ENCODE measurements at regions not wholly inside any gene's neighbourhood (a gene's known extent, or its start where the extent isn't known, plus 50 kb on each side); places are given as distances from the start of the nearest gene placed in this dataset.

DNA sequence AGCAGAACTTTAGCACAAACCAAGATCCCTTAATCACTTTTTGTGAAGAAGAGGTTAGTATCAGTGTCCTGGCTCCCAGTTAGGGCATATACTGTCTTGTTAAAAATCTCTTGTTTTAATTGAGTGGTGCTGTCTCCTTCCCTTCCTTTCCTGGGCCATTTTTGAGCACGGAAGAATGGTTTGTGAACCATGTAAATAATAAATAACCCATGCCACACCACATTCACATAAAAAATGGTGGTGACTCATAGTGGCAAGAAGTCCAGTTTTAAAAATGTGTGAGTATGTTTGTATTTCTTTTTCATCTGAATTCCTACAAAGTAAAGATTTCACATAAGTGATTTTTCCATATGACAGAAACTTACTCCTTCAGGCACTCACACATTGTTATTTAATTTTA, 59.1 kb upstream of the SPRED1 start:
- TF ChIP-seq MXI1 (IDR thresholded peaks at IDR 0.05; ENCODE audit: low read depth, low read length) (no peak), SMC3 (IDR thresholded peaks at IDR 0.05; ENCODE audit: low read depth, low read length) (no peak), GABPA (IDR thresholded peaks at IDR 0.05; ENCODE audit: low read depth) (no peak), MEF2A (IDR thresholded peaks at IDR 0.05; ENCODE audit: borderline replicate concordance, low read depth) (no peak), RXRA (IDR thresholded peaks at IDR 0.05; ENCODE audit: borderline replicate concordance, low read depth) (no peak)
- TF ChIP-seq, protein P1, sequence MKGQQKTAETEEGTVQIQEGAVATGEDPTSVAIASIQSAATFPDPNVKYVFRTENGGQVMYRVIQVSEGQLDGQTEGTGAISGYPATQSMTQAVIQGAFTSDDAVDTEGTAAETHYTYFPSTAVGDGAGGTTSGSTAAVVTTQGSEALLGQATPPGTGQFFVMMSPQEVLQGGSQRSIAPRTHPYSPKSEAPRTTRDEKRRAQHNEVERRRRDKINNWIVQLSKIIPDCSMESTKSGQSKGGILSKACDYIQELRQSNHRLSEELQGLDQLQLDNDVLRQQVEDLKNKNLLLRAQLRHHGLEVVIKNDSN (IDR thresholded peaks at IDR 0.05; ENCODE audit: borderline replicate concordance, low read depth), result no peak
- Histone ChIP-seq H3K79me2 (ENCODE audit: insufficient read depth) (no peaks in the 10 kb centered on the region), H2AFZ (ENCODE audit: low read depth) (no peak overlapping the region), H3F3A (replicated peaks; ENCODE audit: insufficient read depth) (no peaks in the 10 kb centered on the region), H3K4me2 (no peak overlapping the region), H3K9me3 (no peaks in the 10 kb centered on the region), H3K36me3 (replicated peaks in 1 of 2; ENCODE audit: control insufficient read depth in 1 of 2, insufficient read depth in 2 of 2, low read length in 1 of 2) (no peaks in the 10 kb centered on the region), H3K4me1 (ENCODE audit: control insufficient read depth in 1 of 2, insufficient read depth in 2 of 2, low read depth in 1 of 2, low read length in 1 of 2) (no peaks in the 10 kb centered on the region; a peak in 1 of 4 replicates), H3K9ac (no peak overlapping the region), H3K27ac (ENCODE audit: low read depth in 2 of 2, low read length in 1 of 2) (no peak overlapping the region), H3K9me2 (no peaks in the 10 kb centered on the region), H3K4me3 (ENCODE audit: low read depth in 2 of 2, low read length in 1 of 2) (no peak overlapping the region), H4K20me1 (ENCODE audit: insufficient read depth) (no peaks in the 10 kb centered on the region), H3K27me3 (ENCODE audit: insufficient read depth) (no peaks in the 10 kb centered on the region)
- ChIA-PET POLR2A (no interaction called here), CTCF (no interaction called here)
- WGBS (ENCODE audit: low lambda C conversion rate), result 63% methylated on average over 1 of the region's 1 CpG
- no peak for DNase-seq

DNA sequence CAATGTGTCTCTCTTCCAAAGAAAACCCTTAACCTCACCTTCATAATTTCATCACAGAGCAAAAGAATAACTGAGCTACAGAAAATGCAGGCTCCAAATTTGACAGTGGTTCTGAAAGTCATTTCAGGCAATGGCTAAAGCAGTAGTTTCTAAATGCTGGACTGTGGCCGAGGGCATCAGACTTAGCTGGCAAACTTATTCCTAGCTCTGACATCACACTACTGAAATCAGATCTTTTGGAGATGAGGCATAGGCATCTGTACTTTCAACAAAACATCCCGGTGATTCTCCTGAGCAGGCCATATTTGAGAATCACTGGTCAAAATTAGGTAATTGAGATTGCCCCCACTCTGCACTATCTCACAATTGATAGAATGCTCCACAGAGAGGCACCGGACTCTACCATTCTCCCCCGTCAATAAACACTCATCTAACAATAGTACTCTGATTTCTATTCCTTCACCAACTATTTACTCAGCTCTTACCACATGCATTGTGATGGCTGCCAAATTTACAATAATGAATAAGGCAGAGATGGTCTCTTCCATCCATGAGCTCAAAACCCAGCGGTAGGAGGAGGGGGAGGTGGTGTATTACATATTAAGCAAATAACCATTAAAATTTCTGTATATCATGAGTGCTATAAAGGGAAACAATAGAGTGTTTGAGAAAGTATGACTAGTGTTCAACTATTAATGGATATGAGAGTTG, 57.3 kb upstream of the SPRED1 start:
- H3K9me3 ChIP-seq, result no peaks in the 10 kb centered on the region
- 81% methylated on average over 5 of the region's 5 CpGs for WGBS (ENCODE audit: low lambda C conversion rate)
- no peak overlapping the region for H3K4me2 ChIP-seq
- ChIA-PET CTCF (interaction anchor here (0.5 to 1.4 kb wide), 2 partner anchors 8 to 1561 kb away, joined by 3 read pairs; no protein-coding TSS in a partner anchor), POLR2A (no interaction called here)
- H3K36me3 ChIP-seq (replicated peaks in 1 of 2; ENCODE audit: control insufficient read depth in 1 of 2, insufficient read depth in 2 of 2, low read length in 1 of 2), result no peaks in the 10 kb centered on the region
- H4K20me1 ChIP-seq (ENCODE audit: insufficient read depth), result no peaks in the 10 kb centered on the region
- no peaks in the 10 kb centered on the region for H3K27me3 ChIP-seq (ENCODE audit: insufficient read depth)
- no peak for DNase-seq
- H3K9me2 ChIP-seq, result no peaks in the 10 kb centered on the region
- H2AFZ ChIP-seq (ENCODE audit: low read depth), result no peak overlapping the region
- no peak overlapping the region for H3K27ac ChIP-seq (ENCODE audit: low read depth in 2 of 2, low read length in 1 of 2)
- H3K9ac ChIP-seq, result no peak overlapping the region
- no peaks in the 10 kb centered on the region; a peak in 1 of 4 replicates for H3K4me1 ChIP-seq (ENCODE audit: control insufficient read depth in 1 of 2, insufficient read depth in 2 of 2, low read depth in 1 of 2, low read length in 1 of 2)
- TF ChIP-seq, protein P2, sequence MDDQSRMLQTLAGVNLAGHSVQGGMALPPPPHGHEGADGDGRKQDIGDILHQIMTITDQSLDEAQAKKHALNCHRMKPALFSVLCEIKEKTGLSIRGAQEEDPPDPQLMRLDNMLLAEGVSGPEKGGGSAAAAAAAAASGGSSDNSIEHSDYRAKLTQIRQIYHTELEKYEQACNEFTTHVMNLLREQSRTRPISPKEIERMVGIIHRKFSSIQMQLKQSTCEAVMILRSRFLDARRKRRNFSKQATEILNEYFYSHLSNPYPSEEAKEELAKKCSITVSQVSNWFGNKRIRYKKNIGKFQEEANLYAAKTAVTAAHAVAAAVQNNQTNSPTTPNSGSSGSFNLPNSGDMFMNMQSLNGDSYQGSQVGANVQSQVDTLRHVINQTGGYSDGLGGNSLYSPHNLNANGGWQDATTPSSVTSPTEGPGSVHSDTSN (IDR thresholded peaks at IDR 0.05), result no peak
- no peak for TF ChIP-seq POLR2AphosphoS5 (IDR thresholded peaks at IDR 0.05; ENCODE audit: low read depth, low read length)
- H3K4me3 ChIP-seq (ENCODE audit: low read depth in 2 of 2, low read length in 1 of 2), result no peak overlapping the region
- no peaks in the 10 kb centered on the region for H3F3A ChIP-seq (replicated peaks; ENCODE audit: insufficient read depth)
- H3K79me2 ChIP-seq (ENCODE audit: insufficient read depth), result no peaks in the 10 kb centered on the region

DNA sequence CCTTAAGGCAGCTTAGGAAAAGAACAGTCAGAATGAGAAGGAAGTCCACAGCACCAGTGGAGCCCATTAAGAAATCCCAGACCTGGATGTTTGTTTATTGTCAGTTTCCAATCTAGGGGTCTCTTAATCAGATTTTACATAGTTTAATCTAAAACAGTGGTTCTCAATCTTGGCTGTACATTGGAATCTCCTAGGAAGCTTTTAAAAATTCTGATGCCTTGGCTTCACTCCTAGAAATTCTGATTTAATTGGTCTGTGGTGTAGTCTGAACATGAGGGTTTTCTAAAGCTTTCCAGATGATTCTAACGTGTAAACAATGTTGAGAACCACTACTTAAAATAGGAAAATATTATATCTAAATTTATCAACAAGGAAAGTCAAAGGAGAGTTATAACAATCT, 56.6 kb upstream of the SPRED1 start:
- CTCF ChIA-PET, result interaction anchor here (1.4 kb wide), 1 partner anchor 9 kb away, joined by 3 read pairs; no protein-coding TSS in a partner anchor
- POLR2A ChIA-PET, result no interaction called here
- TF ChIP-seq, protein P3, sequence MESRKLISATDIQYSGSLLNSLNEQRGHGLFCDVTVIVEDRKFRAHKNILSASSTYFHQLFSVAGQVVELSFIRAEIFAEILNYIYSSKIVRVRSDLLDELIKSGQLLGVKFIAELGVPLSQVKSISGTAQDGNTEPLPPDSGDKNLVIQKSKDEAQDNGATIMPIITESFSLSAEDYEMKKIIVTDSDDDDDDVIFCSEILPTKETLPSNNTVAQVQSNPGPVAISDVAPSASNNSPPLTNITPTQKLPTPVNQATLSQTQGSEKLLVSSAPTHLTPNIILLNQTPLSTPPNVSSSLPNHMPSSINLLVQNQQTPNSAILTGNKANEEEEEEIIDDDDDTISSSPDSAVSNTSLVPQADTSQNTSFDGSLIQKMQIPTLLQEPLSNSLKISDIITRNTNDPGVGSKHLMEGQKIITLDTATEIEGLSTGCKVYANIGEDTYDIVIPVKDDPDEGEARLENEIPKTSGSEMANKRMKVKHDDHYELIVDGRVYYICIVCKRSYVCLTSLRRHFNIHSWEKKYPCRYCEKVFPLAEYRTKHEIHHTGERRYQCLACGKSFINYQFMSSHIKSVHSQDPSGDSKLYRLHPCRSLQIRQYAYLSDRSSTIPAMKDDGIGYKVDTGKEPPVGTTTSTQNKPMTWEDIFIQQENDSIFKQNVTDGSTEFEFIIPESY (IDR thresholded peaks at IDR 0.05; ENCODE audit: borderline replicate concordance, low read depth), result no peak
- TF ChIP-seq, protein P4, sequence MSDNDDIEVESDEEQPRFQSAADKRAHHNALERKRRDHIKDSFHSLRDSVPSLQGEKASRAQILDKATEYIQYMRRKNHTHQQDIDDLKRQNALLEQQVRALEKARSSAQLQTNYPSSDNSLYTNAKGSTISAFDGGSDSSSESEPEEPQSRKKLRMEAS (IDR thresholded peaks at IDR 0.05; ENCODE audit: low read depth), result no peak
- TF ChIP-seq EP300 (IDR thresholded peaks at IDR 0.05; ENCODE audit: borderline replicate concordance in 1 of 2, low read depth in 1 of 2, low read length in 1 of 2), result no peak
- TF ChIP-seq NFIC (IDR thresholded peaks at IDR 0.05; ENCODE audit: borderline replicate concordance), result no peak
- no peak for TF ChIP-seq RAD21 (IDR thresholded peaks at IDR 0.05; ENCODE audit: low read length)
- no peak for TF ChIP-seq RXRA (IDR thresholded peaks at IDR 0.05; ENCODE audit: borderline replicate concordance, low read depth)
- no peak for TF ChIP-seq POLR2AphosphoS5 (IDR thresholded peaks at IDR 0.05; ENCODE audit: low read depth, low read length)
- no peak for TF ChIP-seq YY1 (IDR thresholded peaks at IDR 0.05; ENCODE audit: low read depth)
- no peak for TF ChIP-seq RFX5 (IDR thresholded peaks at IDR 0.05; ENCODE audit: low read length)
- no peak for TF ChIP-seq ELF1 (IDR thresholded peaks at IDR 0.05)
- TF ChIP-seq FOXM1 (IDR thresholded peaks at IDR 0.05; ENCODE audit: low read depth), result no peak
- no peak for TF ChIP-seq GATA2 (CRISPR knock-in tag; IDR thresholded peaks at IDR 0.05)
- no peak for TF ChIP-seq EZH2phosphoT487 (IDR thresholded peaks at IDR 0.05; ENCODE audit: borderline replicate concordance, low read depth)
- TF ChIP-seq MXI1 (IDR thresholded peaks at IDR 0.05; ENCODE audit: low read depth, low read length), result no peak

More for the DNA sequence above, 56.6 kb upstream of the SPRED1 start:
- Histone ChIP-seq H3K9me3 (no peaks in the 10 kb centered on the region), H3K4me3 (ENCODE audit: low read depth in 2 of 2, low read length in 1 of 2) (no peak overlapping the region), H3K4me1 (ENCODE audit: control insufficient read depth in 1 of 2, insufficient read depth in 2 of 2, low read depth in 1 of 2, low read length in 1 of 2) (no peaks in the 10 kb centered on the region; a peak in 1 of 4 replicates), H3K9ac (no peak overlapping the region), H3F3A (replicated peaks; ENCODE audit: insufficient read depth) (no peaks in the 10 kb centered on the region), H3K4me2 (no peak overlapping the region), H3K9me2 (no peaks in the 10 kb centered on the region), H3K27me3 (ENCODE audit: insufficient read depth) (no peaks in the 10 kb centered on the region), H3K36me3 (replicated peaks in 1 of 2; ENCODE audit: control insufficient read depth in 1 of 2, insufficient read depth in 2 of 2, low read length in 1 of 2) (no peaks in the 10 kb centered on the region), H3K79me2 (ENCODE audit: insufficient read depth) (no peaks in the 10 kb centered on the region), H3K27ac (ENCODE audit: low read depth in 2 of 2, low read length in 1 of 2) (peak overlapping the region in 1 of 2 experiments; percentile 28; a peak in 1 of 4 replicates), H4K20me1 (ENCODE audit: insufficient read depth) (no peaks in the 10 kb centered on the region), H2AFZ (ENCODE audit: low read depth) (no peak overlapping the region)
- 6% methylated on average over 1 of the region's 1 CpG for WGBS (ENCODE audit: low lambda C conversion rate)
- DNase-seq, result no peak

Measured in SK-N-SH (cell line).